SU-DHL-6 (cell line): ENCODE measurements at regions not wholly inside any gene's neighbourhood (a gene's known extent, or its start where the extent isn't known, plus 50 kb on each side); places are given as distances from the start of the nearest gene placed in this dataset.
A peak's percentile ranks its signal among the peaks of the same experiment; 100 is the strongest.
"Not testable (repeated sequence)": the region's sequence is repeated elsewhere in the genome, so short reads cannot be mapped to it uniquely, and the experiment has no call there.

Experiments used
- H2AFZ ChIP-seq: fragments of 200-600 bp; sonication (generic); 2 replicates; pipeline ENCODE4 v1.6.1; 2014; ENCODE audit warnings: low read depth, mild to moderate bottlenecking, moderate library complexity, mixed read lengths, antibody characterized with exemption, low read length; ENCODE audit not compliant: severe bottlenecking
- H3F3A ChIP-seq: fragments of 200-600 bp; shearing (Covaris generic); 2 replicates; pipeline ENCODE4 v1.6.0; 2016; ENCODE audit warnings: antibody characterized with exemption, mild to moderate bottlenecking; ENCODE audit not compliant: insufficient read depth
- H3K27ac ChIP-seq: fragments of 200-600 bp; sonication (generic); 2 replicates; pipeline ENCODE4 v1.5.1; 2016; ENCODE audit warnings: low read depth, mild to moderate bottlenecking, low read length, moderate library complexity, mixed read lengths
- H3K27me3 ChIP-seq: fragments of 200-600 bp; sonication (generic), shearing (Covaris generic); 2 replicates; pipeline ENCODE4 v1.6.0; 2014; ENCODE audit warnings: mild to moderate bottlenecking, low read length
- H3K36me3 ChIP-seq: fragments of 200-600 bp; sonication (generic); 2 replicates; pipeline ENCODE4 v1.6.1; 2014; ENCODE audit warnings: mild to moderate bottlenecking, low read length, mixed read lengths
- H3K4me2 ChIP-seq: fragments of 300-600, 200-600 bp; shearing (Covaris generic), sonication (generic); 2 replicates; pipeline ENCODE4 v1.6.0; 2014; ENCODE audit warnings: low read length, low read depth, mild to moderate bottlenecking; ENCODE audit not compliant: poor library complexity, severe bottlenecking
- H3K4me3 ChIP-seq: fragments of 200-600 bp; sonication (generic); 2 replicates; pipeline ENCODE4 v1.5.1; 2014; ENCODE audit warnings: antibody characterized with exemption, low read length, mild to moderate bottlenecking, mixed read lengths; ENCODE audit not compliant: insufficient read depth, poor library complexity, severe bottlenecking
- H3K79me2 ChIP-seq: fragments of 200-600 bp; sonication (generic); 2 replicates; pipeline ENCODE4 v1.6.1; 2014; ENCODE audit warnings: mild to moderate bottlenecking, low read length, moderate library complexity; ENCODE audit not compliant: insufficient read depth
- H3K9ac ChIP-seq: fragments of 200-600 bp; sonication (generic); 2 replicates; pipeline ENCODE4 v1.7.0; 2014; ENCODE audit warnings: mild to moderate bottlenecking, low read length
- H3K9me2 ChIP-seq: fragments of 200-600 bp; sonication (generic); replicated peaks from 2 replicates; pipeline ENCODE4 v1.6.1; 2014; ENCODE audit warnings: low read length; ENCODE audit not compliant: insufficient read depth
- H3K9me3 ChIP-seq: fragments of 200-600 bp; sonication (generic); 2 replicates; pipeline ENCODE4 v1.6.1; 2014; ENCODE audit warnings: low read length, mixed read lengths; ENCODE audit not compliant: insufficient read depth
- H4K20me1 ChIP-seq: fragments of 200-600 bp; sonication (generic); 2 replicates; pipeline ENCODE4 v1.6.1; 2014; ENCODE audit warnings: low read depth, mild to moderate bottlenecking, antibody characterized with exemption, low read length, moderate library complexity, mixed read lengths
- EZH2phosphoT487 ChIP-seq: fragments of 200-600 bp; sonication (generic), shearing (Covaris generic); conservative IDR thresholded peaks from 2 replicates; pipeline ENCODE4 v1.6.1; 2018; ENCODE audit warnings: mild to moderate bottlenecking, antibody characterized with exemption, low read length, moderate library complexity, mixed read lengths
- TF ChIP-seq, protein P1 (sequence below): fragments of 200-600 bp; sonication (generic); IDR thresholded peaks from one replicate; pipeline ENCODE4 v1.5.1; 2017; ENCODE audit warnings: antibody characterized with exemption, mild to moderate bottlenecking, low read length, moderate library complexity; ENCODE audit not compliant: insufficient read depth, poor library complexity, severe bottlenecking

DNA sequence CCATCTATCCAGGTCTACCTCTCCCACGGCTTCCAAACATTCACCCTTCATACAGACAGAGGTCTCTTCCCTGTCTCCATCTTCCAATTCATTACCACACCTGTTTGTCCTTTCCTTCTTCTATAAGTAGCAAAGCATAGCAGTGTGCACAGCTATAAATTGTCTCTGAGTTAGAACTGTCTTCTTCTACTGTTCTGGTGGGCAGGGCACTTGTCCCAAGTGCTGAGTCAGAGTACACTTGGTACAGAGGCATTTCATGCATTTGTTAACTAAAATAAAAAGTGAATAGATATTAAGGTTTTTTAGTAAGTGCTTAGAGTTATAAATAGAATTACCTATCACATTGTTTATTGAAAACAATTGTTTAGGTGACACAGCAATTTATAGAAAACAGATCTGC is 150.1 kb upstream of the CCDC54 start:
- Histone ChIP-seq H3K27me3 (no peaks in the 10 kb centered on the region), H3K9me2 (no peaks in the 10 kb centered on the region), H3K4me2 (no peak overlapping the region), H2AFZ (no peak overlapping the region), H3K27ac (no peak overlapping the region), H3K79me2 (no peaks in the 10 kb centered on the region), H3K9ac (no peak overlapping the region), H3K9me3 (no peaks in the 10 kb centered on the region), H3F3A (no peaks in the 10 kb centered on the region), H3K4me3 (no peak overlapping the region), H4K20me1 (no peaks in the 10 kb centered on the region), H3K36me3 (no peaks in the 10 kb centered on the region)
- TF ChIP-seq, protein P1, sequence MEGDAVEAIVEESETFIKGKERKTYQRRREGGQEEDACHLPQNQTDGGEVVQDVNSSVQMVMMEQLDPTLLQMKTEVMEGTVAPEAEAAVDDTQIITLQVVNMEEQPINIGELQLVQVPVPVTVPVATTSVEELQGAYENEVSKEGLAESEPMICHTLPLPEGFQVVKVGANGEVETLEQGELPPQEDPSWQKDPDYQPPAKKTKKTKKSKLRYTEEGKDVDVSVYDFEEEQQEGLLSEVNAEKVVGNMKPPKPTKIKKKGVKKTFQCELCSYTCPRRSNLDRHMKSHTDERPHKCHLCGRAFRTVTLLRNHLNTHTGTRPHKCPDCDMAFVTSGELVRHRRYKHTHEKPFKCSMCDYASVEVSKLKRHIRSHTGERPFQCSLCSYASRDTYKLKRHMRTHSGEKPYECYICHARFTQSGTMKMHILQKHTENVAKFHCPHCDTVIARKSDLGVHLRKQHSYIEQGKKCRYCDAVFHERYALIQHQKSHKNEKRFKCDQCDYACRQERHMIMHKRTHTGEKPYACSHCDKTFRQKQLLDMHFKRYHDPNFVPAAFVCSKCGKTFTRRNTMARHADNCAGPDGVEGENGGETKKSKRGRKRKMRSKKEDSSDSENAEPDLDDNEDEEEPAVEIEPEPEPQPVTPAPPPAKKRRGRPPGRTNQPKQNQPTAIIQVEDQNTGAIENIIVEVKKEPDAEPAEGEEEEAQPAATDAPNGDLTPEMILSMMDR, result no peak
- no peak for TF ChIP-seq EZH2phosphoT487

- not testable (repeated sequence) for H2AFZ ChIP-seq, H3K4me3 ChIP-seq, H3F3A ChIP-seq, H3K79me2 ChIP-seq, H3K9me2 ChIP-seq, H3K4me2 ChIP-seq, H3K36me3 ChIP-seq, H4K20me1 ChIP-seq, H3K9ac ChIP-seq, H3K27ac ChIP-seq, H3K9me3 ChIP-seq, H3K27me3 ChIP-seq
Measured at GRCh38 chr3:107233877-107234276, 143.4 kb upstream of the CCDC54 start.

DNA sequence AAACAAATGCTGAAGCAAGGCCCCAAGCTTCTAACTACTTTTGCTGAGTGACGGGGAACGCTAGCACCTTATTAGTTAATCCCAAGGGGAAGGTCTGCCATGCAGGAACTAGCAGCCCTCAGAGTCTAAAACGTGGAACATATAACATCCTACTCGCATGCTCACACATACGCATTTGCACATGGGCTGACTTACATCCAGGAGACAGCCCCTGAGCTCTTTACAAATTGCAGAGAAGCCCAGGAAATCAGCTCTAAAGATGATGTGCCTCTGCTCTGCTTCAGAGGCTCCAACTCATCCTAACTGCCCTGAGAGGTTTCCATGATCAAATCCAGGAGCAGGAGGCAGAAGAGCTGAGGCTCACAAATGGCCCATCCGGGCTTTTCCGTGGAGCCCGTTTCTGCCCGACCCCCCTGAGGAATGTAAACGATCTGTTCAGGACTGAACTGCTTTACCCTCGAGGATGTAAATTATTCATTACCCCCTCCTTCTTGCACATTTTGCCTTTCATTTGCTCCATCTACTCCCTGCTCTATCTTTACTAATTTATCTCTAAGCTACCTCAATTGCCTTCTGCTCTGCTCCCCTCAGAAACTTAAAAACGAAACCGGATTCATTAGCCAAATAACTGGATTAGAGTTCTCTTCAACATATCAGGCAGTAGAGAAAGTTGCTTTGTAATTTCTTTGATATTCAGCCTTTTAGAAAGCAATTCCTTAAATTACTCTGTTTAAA is 141.9 kb upstream of the CCDC54 start:
- no peaks in the 10 kb centered on the region for H3K9me2 ChIP-seq
- no peak for TF ChIP-seq EZH2phosphoT487
- TF ChIP-seq, protein P1, result no peak
- no peaks in the 10 kb centered on the region for H3K36me3 ChIP-seq
- no peaks in the 10 kb centered on the region for H3K79me2 ChIP-seq
- H4K20me1 ChIP-seq, result no peaks in the 10 kb centered on the region
- no peaks in the 10 kb centered on the region for H3K9me3 ChIP-seq
- H3F3A ChIP-seq, result peaks cover 5% of the 10 kb centered on the region; the same call in 1 of the 2 replicates
- H3K9ac ChIP-seq, result no peak overlapping the region; the same call in 1 of the 2 replicates
- H3K4me3 ChIP-seq, result no peak overlapping the region
- H3K27ac ChIP-seq, result no peak overlapping the region
- no peaks in the 10 kb centered on the region for H3K27me3 ChIP-seq
- no peak overlapping the region for H2AFZ ChIP-seq
- H3K4me2 ChIP-seq, result peak overlapping the region; percentile 43

DNA sequence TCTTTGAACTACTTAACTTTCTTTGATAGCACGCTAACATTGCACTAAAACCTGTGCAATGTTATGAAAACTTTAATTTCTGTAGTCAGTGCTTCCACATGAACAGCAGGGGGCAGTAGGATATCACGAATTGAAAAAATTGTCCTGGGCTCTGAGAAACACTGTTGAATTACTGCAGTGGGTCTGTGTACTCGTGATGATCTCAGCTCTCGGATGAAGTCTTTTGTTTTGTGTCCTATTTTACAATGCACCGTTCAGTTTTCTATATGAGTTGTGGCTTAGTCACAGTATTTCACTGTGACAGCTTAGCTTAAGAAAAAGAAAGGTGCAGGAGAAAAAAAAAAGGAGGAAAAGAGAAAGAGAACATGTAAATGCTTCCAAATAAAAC is 141.3 kb upstream of the CCDC54 start:
- Histone ChIP-seq H3K9ac (no peak overlapping the region; the same call in 1 of the 2 replicates), H3K27me3 (no peaks in the 10 kb centered on the region), H3K9me3 (no peaks in the 10 kb centered on the region), H3K27ac (no peak overlapping the region), H4K20me1 (no peaks in the 10 kb centered on the region), H3F3A (peaks cover 5% of the 10 kb centered on the region; the same call in 1 of the 2 replicates), H3K4me3 (no peak overlapping the region), H3K4me2 (peak overlapping the region; percentile 43), H3K9me2 (no peaks in the 10 kb centered on the region), H3K36me3 (no peaks in the 10 kb centered on the region), H2AFZ (peak overlapping the region; percentile 58), H3K79me2 (peaks cover 4% of the 10 kb centered on the region)
- TF ChIP-seq, protein P1, result peak; percentile 68
- TF ChIP-seq EZH2phosphoT487, result no peak
